Activated CD4-positive, alpha-beta memory T cell treated with anti-CD3 and anti-CD28 coated beads for 36 hours (primary cell): ENCODE measurements at regions not wholly inside any gene's neighbourhood (a gene's known extent, or its start where the extent isn't known, plus 50 kb on each side); places are given as distances from the start of the nearest gene placed in this dataset.
"Not testable (repeated sequence)": the region's sequence is repeated elsewhere in the genome, so short reads cannot be mapped to it uniquely, and the experiment has no call there.

Experiments used
- CTCF ChIA-PET: fragments of 350-600 bp; sonication (Branson Sonifier 250); formaldehyde crosslinking; loops from one replicate; lab custom pipeline; 2021; ENCODE audit warnings: antibody characterized with exemption, inconsistent platforms; lab: Charles Lee
- POLR2A ChIA-PET: fragments of 350-600 bp; sonication (Branson Sonifier 250); formaldehyde crosslinking; loops from one replicate; lab custom pipeline; 2021; ENCODE audit warnings: antibody characterized with exemption; lab: Charles Lee
- DNase-seq: peaks from one replicate; pipeline ENCODE4 v3.0.0-alpha.2; 2020
- H3K27ac Mint-ChIP-seq: one replicate; pipeline ENCODE4 v1.8.0; 2021; ENCODE audit warnings: mixed read lengths
- H3K27me3 Mint-ChIP-seq: one replicate; pipeline ENCODE4 v1.8.0; 2021; ENCODE audit warnings: mixed read lengths
- H3K36me3 Mint-ChIP-seq: one replicate; pipeline ENCODE4 v1.8.0; 2021; ENCODE audit warnings: mixed read lengths
- H3K4me1 Mint-ChIP-seq: one replicate; pipeline ENCODE4 v1.8.0; 2021; ENCODE audit warnings: low read depth, mixed read lengths
- H3K4me3 Mint-ChIP-seq: one replicate; pipeline ENCODE4 v1.8.0; 2021; ENCODE audit warnings: mild to moderate bottlenecking, mixed read lengths
- H3K9me3 Mint-ChIP-seq: one replicate; pipeline ENCODE4 v1.8.0; 2021; ENCODE audit warnings: mixed read lengths
- intact Hi-C: fragments of 100-400 bp; cut with micrococcal nuclease; formaldehyde crosslinking; loops from one replicate; pipeline ENCODE4 v1.15.1; 2023

- intact Hi-C loops = no loop called here
- Mint-ChIP-seq H3K27me3 (no peaks in the 10 kb centered on the region), H3K4me3 (no peak overlapping the region), H3K27ac (no peak overlapping the region), H3K9me3 (peaks cover 11% of the 10 kb centered on the region), H3K4me1 (no peaks in the 10 kb centered on the region), H3K36me3 (peaks cover 9% of the 10 kb centered on the region)
- DNase-seq = no peak
- ChIA-PET POLR2A (no interaction called here), CTCF (interaction anchor here (1.4 kb wide), 1 partner anchor 94 kb away, joined by 3 read pairs; no protein-coding TSS in a partner anchor)
These were observed 66.1 kb upstream of the VGLL4 start for GRCh38 chr3:11709782-11710181.

GRCh38 chr3:11707084-11707483, 63.4 kb upstream of the VGLL4 start:
- CTCF ChIA-PET, intact Hi-C loops, H3K4me1 Mint-ChIP-seq, DNase-seq, POLR2A ChIA-PET, H3K4me3 Mint-ChIP-seq, H3K27ac Mint-ChIP-seq, H3K27me3 Mint-ChIP-seq: not testable (repeated sequence)
- Mint-ChIP-seq H3K9me3 (peaks cover 11% of the 10 kb centered on the region), H3K36me3 (peaks cover 11% of the 10 kb centered on the region)

GRCh38 chr3:11706604-11707003, 62.9 kb upstream of the VGLL4 start:
- no peak for DNase-seq
- ChIA-PET POLR2A (no interaction called here), CTCF (no interaction called here)
- no peak overlapping the region for H3K27ac Mint-ChIP-seq
- H3K4me1 Mint-ChIP-seq = no peaks in the 10 kb centered on the region
- peaks cover 11% of the 10 kb centered on the region for H3K36me3 Mint-ChIP-seq
- no peaks in the 10 kb centered on the region for H3K27me3 Mint-ChIP-seq
- intact Hi-C loops = no loop called here
- H3K4me3 Mint-ChIP-seq = no peak overlapping the region
- H3K9me3 Mint-ChIP-seq = peaks cover 11% of the 10 kb centered on the region

GRCh38 chr3:11705049-11705448, 61.3 kb upstream of the VGLL4 start:
- ChIA-PET CTCF (no interaction called here), POLR2A (no interaction called here)
- DNase-seq = no peak
- Mint-ChIP-seq H3K27ac (no peak overlapping the region), H3K4me1 (no peaks in the 10 kb centered on the region), H3K4me3 (peak overlapping the region; percentile 26), H3K27me3 (no peaks in the 10 kb centered on the region), H3K36me3 (peaks cover 14% of the 10 kb centered on the region), H3K9me3 (peaks cover 7% of the 10 kb centered on the region)
- intact Hi-C loops = no loop called here

GRCh38 chr3:11703146-11703545, 59.4 kb upstream of the VGLL4 start:
- Mint-ChIP-seq H3K36me3 (peaks cover 12% of the 10 kb centered on the region), H3K27ac (no peak overlapping the region), H3K9me3 (no peaks in the 10 kb centered on the region), H3K4me1 (no peaks in the 10 kb centered on the region), H3K27me3 (no peaks in the 10 kb centered on the region), H3K4me3 (no peak overlapping the region)
- intact Hi-C loops = no loop called here
- POLR2A ChIA-PET = no interaction called here
- CTCF ChIA-PET = interaction anchor here (0.6 to 0.7 kb wide), 2 partner anchors 85 to 101 kb away, joined by 3 to 5 read pairs; no protein-coding TSS in a partner anchor
- DNase-seq = no peak

GRCh38 chr3:11699083-11699427, 55.3 kb upstream of the VGLL4 start:
- H3K9me3 Mint-ChIP-seq = no peaks in the 10 kb centered on the region
- POLR2A ChIA-PET = no interaction called here
- no peak for DNase-seq
- no peak overlapping the region for H3K4me3 Mint-ChIP-seq
- no peaks in the 10 kb centered on the region for H3K27me3 Mint-ChIP-seq
- CTCF ChIA-PET = no interaction called here
- peaks cover 10% of the 10 kb centered on the region for H3K36me3 Mint-ChIP-seq
- intact Hi-C loops = no loop called here
- no peaks in the 10 kb centered on the region for H3K4me1 Mint-ChIP-seq
- H3K27ac Mint-ChIP-seq = no peak overlapping the region

GRCh38 chr3:11698326-11699082, 54.8 kb upstream of the VGLL4 start:
- no peak for DNase-seq
- CTCF ChIA-PET = no interaction called here
- Mint-ChIP-seq H3K9me3 (no peaks in the 10 kb centered on the region), H3K27me3 (no peaks in the 10 kb centered on the region), H3K4me3 (no peak overlapping the region), H3K4me1 (no peaks in the 10 kb centered on the region), H3K36me3 (peaks cover 10% of the 10 kb centered on the region), H3K27ac (no peak overlapping the region)
- POLR2A ChIA-PET = no interaction called here
- intact Hi-C loops = no loop called here

GRCh38 chr3:11697701-11698100, 54.0 kb upstream of the VGLL4 start:
- Mint-ChIP-seq H3K27ac (no peak overlapping the region), H3K4me3 (no peak overlapping the region), H3K4me1 (no peaks in the 10 kb centered on the region), H3K36me3 (peaks cover 10% of the 10 kb centered on the region), H3K9me3 (no peaks in the 10 kb centered on the region), H3K27me3 (no peaks in the 10 kb centered on the region)
- POLR2A ChIA-PET = no interaction called here
- DNase-seq = no peak
- CTCF ChIA-PET = no interaction called here
- intact Hi-C loops = no loop called here

- Mint-ChIP-seq H3K9me3 (no peaks in the 10 kb centered on the region), H3K36me3 (peaks cover 8% of the 10 kb centered on the region), H3K27me3 (no peaks in the 10 kb centered on the region)
These were observed 52.3 kb upstream of the VGLL4 start for GRCh38 chr3:11696054-11696453.

More at GRCh38 chr3:11696054-11696453, 52.3 kb upstream of the VGLL4 start:
- Mint-ChIP-seq H3K27ac (no peak overlapping the region), H3K4me1 (no peaks in the 10 kb centered on the region), H3K4me3 (no peak overlapping the region)
- intact Hi-C loops = no loop called here
- DNase-seq = no peak
- POLR2A ChIA-PET = no interaction called here
- CTCF ChIA-PET = no interaction called here
